ENCODE measurements at regions not wholly inside any gene's neighbourhood (a gene's known extent, or its start where the extent isn't known, plus 50 kb on each side); places are given as distances from the start of the nearest gene placed in this dataset.

- no peak for DNase-seq (ENCODE audit: low read depth)
Measured at GRCh38 chr15:98554272-98555172, 93.8 kb upstream of the IGF1R start.

GRCh38 chr15:98555173-98555515 lies 93.2 kb upstream of the IGF1R start:
- no peak for DNase-seq (ENCODE audit: low read depth)

GRCh38 chr15:98556321-98556720 lies 92.0 kb upstream of the IGF1R start:
- no peak for DNase-seq (ENCODE audit: low read depth)

- no peak for DNase-seq (ENCODE audit: low read depth)
Measured at GRCh38 chr15:98560338-98560737, 88.0 kb upstream of the IGF1R start.

GRCh38 chr15:98561169-98561941 lies 87.0 kb upstream of the IGF1R start:
- DNase-seq (ENCODE audit: low read depth) = no peak

- DNase-seq (ENCODE audit: low read depth) = no peak
Measured at GRCh38 chr15:98562331-98562937, 85.9 kb upstream of the IGF1R start.

- DNase-seq (ENCODE audit: low read depth) = no peak
Measured at GRCh38 chr15:98565566-98565965, 82.8 kb upstream of the IGF1R start.

- DNase-seq (ENCODE audit: low read depth) = no peak
Measured at GRCh38 chr15:98567951-98568350, 80.4 kb upstream of the IGF1R start.

- DNase-seq (ENCODE audit: low read depth) = no peak
Measured at GRCh38 chr15:98568382-98569017, 79.8 kb upstream of the IGF1R start.

GRCh38 chr15:98570119-98570518 lies 78.2 kb upstream of the IGF1R start:
- no peak for DNase-seq (ENCODE audit: low read depth)

- no peak for DNase-seq (ENCODE audit: low read depth)
Measured at GRCh38 chr15:98580572-98580971, 67.8 kb upstream of the IGF1R start.

GRCh38 chr15:98581715-98582114 lies 66.6 kb upstream of the IGF1R start:
- no peak for DNase-seq (ENCODE audit: low read depth)

- no peak for DNase-seq (ENCODE audit: low read depth)
Measured at GRCh38 chr15:98582900-98583554, 65.3 kb upstream of the IGF1R start.

- DNase-seq (ENCODE audit: low read depth) = no peak
Measured at GRCh38 chr15:98583771-98584430, 64.4 kb upstream of the IGF1R start.

- no peak for DNase-seq (ENCODE audit: low read depth)
Measured at GRCh38 chr15:98586066-98586465, 62.3 kb upstream of the IGF1R start.

- DNase-seq (ENCODE audit: low read depth) = no peak
Measured at GRCh38 chr15:98592136-98592535, 56.2 kb upstream of the IGF1R start.

GRCh38 chr15:98596131-98596530 lies 52.2 kb upstream of the IGF1R start:
- DNase-seq (ENCODE audit: low read depth) = no peak

GRCh38 chr15:98596885-98597392 lies 51.4 kb upstream of the IGF1R start:
- no peak for DNase-seq (ENCODE audit: low read depth)

- no peak for DNase-seq (ENCODE audit: low read depth)
Measured at GRCh38 chr15:98597666-98598065, 50.7 kb upstream of the IGF1R start.

Measured in stimulated activated CD8-positive, alpha-beta memory T cell treated with anti-CD3 and anti-CD28 coated beads, Interleukin-7, amount 100 ng/mL, for 24 hours (primary cell).